A673 (cell line): ENCODE measurements at regions not wholly inside any gene's neighbourhood (a gene's known extent, or its start where the extent isn't known, plus 50 kb on each side); places are given as distances from the start of the nearest gene placed in this dataset.

Experiments used
- CTCF ChIP-seq: fragments of 300-800, 200-600 bp; sonication (generic); conservative IDR thresholded peaks from 2 replicates; pipeline ENCODE4 v1.5.1; 2017; ENCODE audit warnings: low read depth, mild to moderate bottlenecking, antibody characterized with exemption, low read length, moderate library complexity, mixed read lengths
- EZH2 ChIP-seq: fragments of 200-600 bp; sonication (generic); IDR thresholded peaks from 2 replicates; pipeline ENCODE4 v1.6.1; 2017; ENCODE audit warnings: borderline replicate concordance, low read depth, mild to moderate bottlenecking, mixed read lengths, antibody characterized with exemption, low read length; ENCODE audit not compliant: poor library complexity, severe bottlenecking

GRCh38 chr1:4430406-4431365, 223.7 kb upstream of the AJAP1 start:
- TF ChIP-seq EZH2 (no peak), CTCF (no peak)
